Skeletal muscle tissue (tissue), 3 donors: ENCODE measurements at regions not wholly inside any gene's neighbourhood (a gene's known extent, or its start where the extent isn't known, plus 50 kb on each side); places are given as distances from the start of the nearest gene placed in this dataset.
A peak's percentile ranks its signal among the peaks of the same experiment; 100 is the strongest.

Experiments
- H3K27ac ChIP-seq: one replicate; pipeline ENCODE4 v1.7.0; 2013; ENCODE audit warnings: mild to moderate bottlenecking, low read depth, low read length, inconsistent platforms
- H3K27me3 ChIP-seq, 3 donors: one replicate each; pipeline ENCODE4 v1.7.0; 2013; ENCODE audit warnings: low read length in 3 of 3; ENCODE audit not compliant: control insufficient read depth in 3 of 3, insufficient read depth in 3 of 3
- H3K36me3 ChIP-seq, 3 donors: one replicate each; pipeline ENCODE4 v1.7.0; 2013; ENCODE audit warnings: low read length in 3 of 3; ENCODE audit not compliant: control insufficient read depth in 3 of 3, insufficient read depth in 3 of 3
- H3K4me1 ChIP-seq, 3 donors: one replicate each; pipeline ENCODE4 v1.7.0; 2013; ENCODE audit warnings: low read length in 3 of 3, mild to moderate bottlenecking in 3 of 3; ENCODE audit not compliant: control insufficient read depth in 3 of 3, insufficient read depth in 3 of 3
- H3K4me3 ChIP-seq, 3 donors: one replicate each; pipeline ENCODE4 v1.7.0; 2013; ENCODE audit warnings: low read length in 3 of 3
- H3K9ac ChIP-seq, 3 donors: one replicate each; pipeline ENCODE4 v1.7.0; 2013; ENCODE audit warnings: low read length in 3 of 3, mild to moderate bottlenecking in 3 of 3, moderate library complexity in 2 of 3, low read depth in 1 of 3
- H3K9me3 ChIP-seq, 3 donors: one replicate each; pipeline ENCODE4 v1.7.0; 2013; ENCODE audit warnings: low read length in 3 of 3; ENCODE audit not compliant: control insufficient read depth in 3 of 3
- donor health status: Osteomylitis.

GRCh38 chr4:41883988-41884734 lies 51.1 kb upstream of the TMEM33 start:
- Histone ChIP-seq H3K36me3 (no peaks in the 10 kb centered on the region), H3K9ac (no peak overlapping the region), H3K9me3 (no peaks in the 10 kb centered on the region), H3K27ac (no peak overlapping the region), H3K27me3 (peaks cover 34 to 40% (median 35%) of the 10 kb centered on the region in 3 donors), H3K4me1 (peaks cover 20 to 29% (median 21%) of the 10 kb centered on the region in 3 donors), H3K4me3 (no peak overlapping the region)

GRCh38 chr4:41882625-41883347 lies 52.4 kb upstream of the TMEM33 start:
- Histone ChIP-seq H3K9me3 (no peaks in the 10 kb centered on the region), H3K9ac (no peak overlapping the region), H3K27ac (no peak overlapping the region), H3K4me3 (peak overlapping the region; percentile 52 to 59 (median 52)), H3K36me3 (no peaks in the 10 kb centered on the region), H3K27me3 (peaks cover 47 to 54% (median 47%) of the 10 kb centered on the region in 3 donors), H3K4me1 (peaks cover 20 to 25% (median 21%) of the 10 kb centered on the region in 3 donors)

DNA sequence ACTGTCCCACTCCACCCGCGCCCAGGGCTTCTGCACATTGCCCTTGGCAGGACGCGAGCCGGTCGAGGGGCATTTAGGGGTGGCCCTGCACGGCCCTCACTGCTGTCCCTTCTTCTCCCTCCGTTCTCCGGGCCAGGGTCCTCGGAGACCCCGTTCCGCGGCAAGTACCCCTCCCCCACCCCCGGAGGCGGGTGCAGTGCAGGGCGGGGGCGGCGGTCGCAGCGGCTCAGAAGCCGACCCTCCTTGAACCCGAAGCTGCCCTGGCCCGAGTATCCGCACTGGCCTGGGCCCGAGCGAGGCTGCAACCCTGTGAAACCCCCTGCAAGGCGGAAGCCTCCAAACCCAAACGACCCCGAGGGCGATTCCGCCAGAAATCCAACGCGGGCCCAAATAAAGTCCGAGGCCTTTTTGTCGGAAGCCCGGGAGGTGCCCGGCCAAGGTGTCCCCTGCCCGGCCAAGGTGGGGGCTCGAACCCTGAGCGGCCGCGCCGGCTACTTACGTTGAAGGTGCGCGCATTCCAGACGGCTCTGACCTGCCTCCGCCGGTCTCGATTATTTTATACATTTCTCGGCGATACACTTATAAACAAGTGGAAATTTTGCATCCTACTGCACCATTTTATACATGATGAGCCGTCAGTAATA lies 53.1 kb upstream of the TMEM33 start:
- Histone ChIP-seq H3K4me3 (peak overlapping the region; percentile 52 to 59 (median 52)), H3K9ac (peak overlapping the region in 1 of 3 donors; percentile 32), H3K36me3 (no peaks in the 10 kb centered on the region), H3K4me1 (peaks cover 20 to 25% (median 21%) of the 10 kb centered on the region in 3 donors), H3K27me3 (peaks cover 54 to 61% (median 54%) of the 10 kb centered on the region in 3 donors), H3K9me3 (no peaks in the 10 kb centered on the region), H3K27ac (no peak overlapping the region)

DNA sequence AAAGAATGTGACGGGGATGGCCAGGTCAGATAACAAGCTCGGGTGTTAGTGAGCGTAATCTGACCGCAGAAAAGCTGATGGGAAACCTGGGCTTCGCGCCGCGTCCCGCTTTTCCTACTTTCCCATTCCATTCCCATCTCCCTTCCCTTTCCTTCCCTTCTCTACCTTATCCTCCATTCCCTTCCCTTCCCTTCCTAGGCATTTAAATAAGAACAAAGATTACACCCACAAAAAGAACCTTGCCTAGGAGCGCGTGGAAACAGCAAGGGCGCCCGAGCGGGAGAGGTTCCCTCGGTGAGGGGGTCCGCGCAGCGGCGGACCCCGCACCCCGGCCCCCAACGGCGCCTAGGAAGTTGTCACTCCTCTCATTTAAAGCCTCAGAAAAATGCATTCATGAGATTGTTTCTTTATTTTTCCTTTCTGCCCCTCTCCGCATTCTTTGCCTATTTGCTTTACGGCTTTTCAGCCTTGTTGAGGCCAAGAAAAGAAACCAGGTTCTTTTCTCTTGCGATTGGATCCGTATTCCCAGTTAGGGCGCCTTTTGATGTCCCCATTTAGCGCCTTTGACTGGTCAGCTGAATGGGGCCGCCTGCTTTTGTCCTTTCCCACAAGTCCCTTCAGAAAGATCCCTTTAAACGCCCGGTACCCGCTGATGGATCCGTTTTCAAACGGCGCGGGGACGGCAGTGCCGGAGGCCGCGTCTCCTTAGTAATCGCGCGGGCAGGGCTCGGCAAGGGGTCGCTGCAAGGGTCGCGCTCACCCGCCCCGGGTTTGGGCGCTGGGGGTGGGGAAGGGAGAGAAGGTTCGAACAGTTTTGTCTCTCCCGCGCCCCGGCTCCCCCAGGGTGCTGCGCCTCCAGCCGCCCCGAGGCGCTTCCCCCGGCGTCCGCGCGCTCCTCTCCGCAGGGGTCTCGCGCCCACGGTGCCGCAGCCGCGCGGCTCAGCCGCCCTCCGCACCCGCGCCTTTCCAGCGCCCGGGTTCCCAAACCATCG lies 54.1 kb upstream of the TMEM33 start:
- Histone ChIP-seq H3K4me3 (peak overlapping the region in 2 of 3 donors; percentile 52 to 69), H3K4me1 (peaks cover 20 to 25% (median 21%) of the 10 kb centered on the region in 3 donors), H3K9ac (peak overlapping the region in 2 of 3 donors; percentile 40 to 45), H3K36me3 (no peaks in the 10 kb centered on the region), H3K27me3 (peaks cover 61 to 65% (median 61%) of the 10 kb centered on the region in 3 donors), H3K9me3 (no peaks in the 10 kb centered on the region), H3K27ac (no peak overlapping the region)

DNA sequence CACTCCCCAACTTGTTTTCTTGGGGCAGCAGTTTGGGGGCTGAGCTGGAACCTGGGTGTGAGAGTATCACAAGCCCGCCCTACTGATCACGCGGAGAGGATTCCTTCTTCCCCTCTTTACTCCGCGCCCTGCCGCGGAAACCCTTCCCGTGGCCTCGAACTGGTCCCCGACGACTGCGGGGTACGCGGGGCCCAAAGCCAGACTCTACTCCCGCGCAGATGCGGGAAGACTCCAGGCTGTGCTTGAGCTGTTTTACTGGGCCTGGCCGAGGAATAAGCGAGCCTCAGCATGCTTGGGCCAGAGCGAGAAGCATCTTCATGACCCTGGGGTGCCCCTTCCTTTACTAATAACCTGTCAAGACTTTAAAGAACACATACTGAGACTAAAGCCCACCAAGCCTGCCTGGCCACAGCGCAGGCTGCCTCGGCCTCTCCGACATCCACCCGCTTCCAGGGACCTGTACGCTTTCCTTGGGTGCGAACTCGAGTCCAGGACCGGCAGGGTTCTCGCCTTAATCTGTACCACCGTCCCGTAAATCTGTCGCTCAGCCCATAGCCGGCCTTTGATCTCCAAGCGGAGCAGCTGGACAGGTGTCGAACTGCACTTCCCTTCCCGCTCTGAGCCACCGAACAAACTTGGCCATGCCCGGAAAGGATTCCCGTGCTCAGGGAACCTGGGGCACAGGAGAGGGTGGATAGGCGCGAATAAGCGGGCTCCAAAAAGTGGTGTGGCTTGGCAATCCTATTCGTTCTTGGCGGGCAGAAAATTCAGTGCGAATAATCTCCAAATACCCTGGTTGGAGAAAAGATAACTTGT lies 55.0 kb upstream of the TMEM33 start:
- Histone ChIP-seq H3K27me3 (peaks cover 67 to 71% (median 68%) of the 10 kb centered on the region in 3 donors), H3K36me3 (no peaks in the 10 kb centered on the region), H3K9ac (no peak overlapping the region), H3K4me1 (peaks cover 20 to 25% (median 21%) of the 10 kb centered on the region in 3 donors), H3K27ac (no peak overlapping the region), H3K9me3 (no peaks in the 10 kb centered on the region), H3K4me3 (peak overlapping the region in 1 of 3 donors; percentile 69)

- H3K4me3 ChIP-seq = no peak overlapping the region
- peaks cover 68 to 77% (median 72%) of the 10 kb centered on the region in 3 donors for H3K27me3 ChIP-seq
- peaks cover 20 to 25% (median 21%) of the 10 kb centered on the region in 3 donors for H3K4me1 ChIP-seq
- no peaks in the 10 kb centered on the region for H3K36me3 ChIP-seq
- H3K27ac ChIP-seq = no peak overlapping the region
- H3K9me3 ChIP-seq = no peaks in the 10 kb centered on the region
- no peak overlapping the region for H3K9ac ChIP-seq
These were observed 55.7 kb upstream of the TMEM33 start for GRCh38 chr4:41879552-41879951.

DNA sequence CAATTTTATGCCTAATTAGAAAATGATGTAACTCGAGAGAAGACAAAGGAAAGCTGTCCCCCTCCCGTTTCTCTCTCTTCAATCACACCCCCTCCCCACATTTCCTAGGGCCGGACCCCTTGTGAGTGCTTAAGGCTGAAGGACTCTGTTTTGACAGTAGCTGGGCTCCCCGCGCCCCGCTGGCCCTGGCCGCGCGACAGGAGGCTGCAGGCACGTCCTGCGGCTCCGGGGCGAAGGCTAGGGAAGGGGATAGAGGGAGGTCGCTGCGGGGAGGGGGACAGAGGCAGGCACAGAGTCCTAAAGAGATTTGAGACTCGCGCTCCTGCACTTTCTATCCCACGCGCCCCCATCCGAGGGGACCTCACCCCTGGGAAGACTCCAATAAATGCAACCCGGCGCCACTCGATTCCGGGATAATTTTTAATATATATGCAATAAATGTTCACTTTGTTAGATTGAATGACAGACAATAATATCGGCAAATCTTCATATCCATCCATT lies 56.2 kb upstream of the TMEM33 start:
- Histone ChIP-seq H3K27ac (no peak overlapping the region), H3K4me3 (no peak overlapping the region), H3K36me3 (no peaks in the 10 kb centered on the region), H3K4me1 (peaks cover 20 to 25% (median 21%) of the 10 kb centered on the region in 3 donors), H3K9ac (no peak overlapping the region), H3K9me3 (no peaks in the 10 kb centered on the region), H3K27me3 (peaks cover 73 to 82% (median 77%) of the 10 kb centered on the region in 3 donors)

GRCh38 chr4:41878170-41878969 lies 56.9 kb upstream of the TMEM33 start:
- no peaks in the 10 kb centered on the region for H3K36me3 ChIP-seq
- no peak overlapping the region for H3K4me3 ChIP-seq
- no peaks in the 10 kb centered on the region for H3K9me3 ChIP-seq
- H3K4me1 ChIP-seq = peaks cover 20 to 25% (median 21%) of the 10 kb centered on the region in 3 donors
- H3K27me3 ChIP-seq = peaks cover 80 to 88% (median 83%) of the 10 kb centered on the region in 3 donors
- no peak overlapping the region for H3K9ac ChIP-seq
- H3K27ac ChIP-seq = no peak overlapping the region
